LNCAP (cell line): ENCODE measurements at regions not wholly inside any gene's neighbourhood (a gene's known extent, or its start where the extent isn't known, plus 50 kb on each side); places are given as distances from the start of the nearest gene placed in this dataset.

ENCODE experiments used
- TF ChIP-seq, protein P1 (sequence below): fragments of 450-650 bp; IDR thresholded peaks from 2 replicates; pipeline ENCODE4 v1.5.1; 2017; ENCODE audit warnings: mild to moderate bottlenecking

- TF ChIP-seq, protein P1, sequence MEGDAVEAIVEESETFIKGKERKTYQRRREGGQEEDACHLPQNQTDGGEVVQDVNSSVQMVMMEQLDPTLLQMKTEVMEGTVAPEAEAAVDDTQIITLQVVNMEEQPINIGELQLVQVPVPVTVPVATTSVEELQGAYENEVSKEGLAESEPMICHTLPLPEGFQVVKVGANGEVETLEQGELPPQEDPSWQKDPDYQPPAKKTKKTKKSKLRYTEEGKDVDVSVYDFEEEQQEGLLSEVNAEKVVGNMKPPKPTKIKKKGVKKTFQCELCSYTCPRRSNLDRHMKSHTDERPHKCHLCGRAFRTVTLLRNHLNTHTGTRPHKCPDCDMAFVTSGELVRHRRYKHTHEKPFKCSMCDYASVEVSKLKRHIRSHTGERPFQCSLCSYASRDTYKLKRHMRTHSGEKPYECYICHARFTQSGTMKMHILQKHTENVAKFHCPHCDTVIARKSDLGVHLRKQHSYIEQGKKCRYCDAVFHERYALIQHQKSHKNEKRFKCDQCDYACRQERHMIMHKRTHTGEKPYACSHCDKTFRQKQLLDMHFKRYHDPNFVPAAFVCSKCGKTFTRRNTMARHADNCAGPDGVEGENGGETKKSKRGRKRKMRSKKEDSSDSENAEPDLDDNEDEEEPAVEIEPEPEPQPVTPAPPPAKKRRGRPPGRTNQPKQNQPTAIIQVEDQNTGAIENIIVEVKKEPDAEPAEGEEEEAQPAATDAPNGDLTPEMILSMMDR, result no peak
These were observed 589.8 kb downstream of the LMO7 start for GRCh38 chr13:76225815-76226489.

DNA sequence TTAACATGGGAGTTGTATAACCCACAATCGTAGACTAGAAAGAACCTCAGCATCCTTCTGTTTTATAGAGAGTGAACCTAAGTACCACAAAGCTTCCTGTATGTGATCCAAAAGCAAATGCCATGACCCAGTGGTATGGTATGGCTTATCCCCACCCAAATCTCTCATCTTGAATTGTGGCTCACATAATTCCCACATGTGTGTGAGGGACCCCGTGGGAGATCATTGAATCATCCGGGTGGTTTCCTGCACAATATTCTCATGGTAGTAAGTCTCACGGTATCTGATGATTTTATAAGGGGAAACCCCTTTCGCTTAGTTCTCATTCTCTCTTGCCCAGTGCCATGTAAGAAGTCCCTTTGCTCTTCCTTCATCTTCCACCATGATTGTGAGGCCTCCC, 587.9 kb downstream of the LMO7 start:
- TF ChIP-seq, protein P1, result no peak

DNA sequence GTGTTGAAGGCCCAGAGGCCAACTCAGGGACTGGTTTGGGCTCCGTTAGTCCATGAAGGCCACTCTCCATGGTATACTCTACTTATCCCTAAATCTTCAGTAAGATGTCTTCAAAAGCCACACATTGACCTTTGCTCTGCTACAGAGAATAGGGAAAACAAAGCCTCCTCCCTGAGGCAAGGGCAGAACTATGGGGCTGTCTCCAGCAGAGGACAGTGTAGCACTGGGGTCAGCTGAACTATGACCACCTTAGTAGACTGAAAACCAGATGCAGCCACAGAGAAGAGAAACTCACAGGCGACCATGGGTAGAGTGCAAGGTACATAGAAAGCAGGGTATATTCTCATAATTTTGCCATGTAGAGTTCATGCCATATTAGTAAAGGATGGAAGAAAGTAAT, 587.4 kb downstream of the LMO7 start:
- TF ChIP-seq, protein P1, result no peak

DNA sequence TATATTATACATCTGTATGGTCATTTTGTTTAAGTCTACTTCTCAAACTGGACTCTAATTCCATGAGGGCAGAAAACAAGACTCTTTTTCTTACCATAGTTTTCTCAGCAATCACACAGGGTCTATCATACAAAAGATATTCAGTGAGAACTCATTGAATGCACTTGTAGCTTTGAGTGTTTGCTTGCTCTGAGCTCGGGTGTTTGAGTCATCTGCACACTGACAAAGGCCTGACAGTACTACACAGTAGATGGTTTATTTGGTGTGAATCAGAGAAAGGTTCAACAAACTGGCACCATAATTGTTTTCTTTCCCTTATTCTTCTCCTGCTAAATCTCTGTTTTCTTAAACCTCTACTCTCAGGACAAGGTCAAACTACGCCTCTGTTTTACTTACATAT, 586.4 kb downstream of the LMO7 start:
- TF ChIP-seq, protein P1, result no peak

- TF ChIP-seq, protein P1, result no peak
These were observed 580.6 kb downstream of the LMO7 start for GRCh38 chr13:76216729-76217128.

GRCh38 chr13:76214001-76214400, 577.9 kb downstream of the LMO7 start:
- TF ChIP-seq, protein P1, result no peak

DNA sequence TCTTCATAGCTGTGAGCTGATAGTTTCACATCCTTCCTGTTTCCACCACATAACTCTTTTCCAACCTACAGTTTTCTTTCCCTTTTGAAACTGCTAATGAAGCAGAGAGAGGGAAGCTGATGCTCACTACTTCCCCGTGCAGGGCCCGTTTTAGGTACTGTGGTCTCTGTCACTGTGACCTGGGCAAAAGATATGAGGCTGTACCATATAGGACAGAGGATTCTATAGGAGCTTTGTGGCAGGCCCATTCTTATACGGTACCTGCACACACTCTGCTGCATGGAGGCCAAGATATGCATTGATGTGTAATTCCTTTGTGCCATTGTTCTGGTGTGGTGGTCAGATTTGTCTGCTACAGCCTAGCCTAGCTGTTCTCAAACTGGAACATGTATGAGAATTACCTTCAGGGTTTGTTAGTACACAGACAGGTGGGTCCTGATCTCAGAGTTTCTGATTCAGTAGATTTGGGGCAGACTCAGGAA, 577.3 kb downstream of the LMO7 start:
- TF ChIP-seq, protein P1, result no peak

- TF ChIP-seq, protein P1, result no peak
These were observed 574.1 kb downstream of the LMO7 start for GRCh38 chr13:76210262-76210661.
